ENCODE measurements at regions not wholly inside any gene's neighbourhood (a gene's known extent, or its start where the extent isn't known, plus 50 kb on each side); places are given as distances from the start of the nearest gene placed in this dataset.

DNA sequence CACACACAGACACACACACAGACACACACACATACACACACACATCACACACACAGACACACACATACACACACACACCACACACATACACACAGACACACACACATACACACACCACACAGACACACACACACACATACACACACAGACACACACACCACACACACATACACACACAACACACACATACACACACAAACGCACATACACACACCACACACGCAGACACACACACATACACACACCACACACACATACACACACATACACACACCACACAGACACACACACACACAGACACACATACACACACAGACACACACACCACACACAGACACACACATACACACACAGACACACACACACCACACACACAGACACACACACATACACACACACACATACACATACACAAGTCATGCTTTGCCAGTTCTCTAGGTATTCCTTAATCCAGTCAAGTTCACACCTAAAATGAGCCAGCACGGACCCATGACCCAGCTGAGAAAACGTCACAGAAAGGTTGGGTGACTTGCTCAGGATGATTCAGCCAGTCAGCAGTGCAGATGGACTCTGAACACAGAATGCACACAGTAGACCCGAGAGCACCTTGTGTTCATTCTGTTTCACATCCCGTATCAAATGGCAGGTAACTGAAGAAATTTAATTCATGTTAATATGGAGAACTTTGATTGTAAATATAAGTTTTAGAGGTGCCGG is 746.4 kb downstream of the MTRR start:
- Histone ChIP-seq H3K36me3 (no peaks in the 10 kb centered on the region), H3K9me3 (no peaks in the 10 kb centered on the region), H3K27me3 (no peaks in the 10 kb centered on the region), H3K27ac (no peak overlapping the region), H3K4me1 (no peaks in the 10 kb centered on the region), H3K4me3 (no peak overlapping the region)
- DNase-seq, result no peak
- no peak for TF ChIP-seq POLR2A (IDR thresholded peaks at IDR 0.05)
- TF ChIP-seq, protein P1, sequence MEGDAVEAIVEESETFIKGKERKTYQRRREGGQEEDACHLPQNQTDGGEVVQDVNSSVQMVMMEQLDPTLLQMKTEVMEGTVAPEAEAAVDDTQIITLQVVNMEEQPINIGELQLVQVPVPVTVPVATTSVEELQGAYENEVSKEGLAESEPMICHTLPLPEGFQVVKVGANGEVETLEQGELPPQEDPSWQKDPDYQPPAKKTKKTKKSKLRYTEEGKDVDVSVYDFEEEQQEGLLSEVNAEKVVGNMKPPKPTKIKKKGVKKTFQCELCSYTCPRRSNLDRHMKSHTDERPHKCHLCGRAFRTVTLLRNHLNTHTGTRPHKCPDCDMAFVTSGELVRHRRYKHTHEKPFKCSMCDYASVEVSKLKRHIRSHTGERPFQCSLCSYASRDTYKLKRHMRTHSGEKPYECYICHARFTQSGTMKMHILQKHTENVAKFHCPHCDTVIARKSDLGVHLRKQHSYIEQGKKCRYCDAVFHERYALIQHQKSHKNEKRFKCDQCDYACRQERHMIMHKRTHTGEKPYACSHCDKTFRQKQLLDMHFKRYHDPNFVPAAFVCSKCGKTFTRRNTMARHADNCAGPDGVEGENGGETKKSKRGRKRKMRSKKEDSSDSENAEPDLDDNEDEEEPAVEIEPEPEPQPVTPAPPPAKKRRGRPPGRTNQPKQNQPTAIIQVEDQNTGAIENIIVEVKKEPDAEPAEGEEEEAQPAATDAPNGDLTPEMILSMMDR (IDR thresholded peaks at IDR 0.05), result no peak
- no peak for TF ChIP-seq POLR2AphosphoS5 (IDR thresholded peaks at IDR 0.05)
- WGBS, 2 donors, result 83 to 85% methylated on average over 7 of the region's 7 CpGs
- intact Hi-C loops (cut with DNase I), result no loop called here

DNA sequence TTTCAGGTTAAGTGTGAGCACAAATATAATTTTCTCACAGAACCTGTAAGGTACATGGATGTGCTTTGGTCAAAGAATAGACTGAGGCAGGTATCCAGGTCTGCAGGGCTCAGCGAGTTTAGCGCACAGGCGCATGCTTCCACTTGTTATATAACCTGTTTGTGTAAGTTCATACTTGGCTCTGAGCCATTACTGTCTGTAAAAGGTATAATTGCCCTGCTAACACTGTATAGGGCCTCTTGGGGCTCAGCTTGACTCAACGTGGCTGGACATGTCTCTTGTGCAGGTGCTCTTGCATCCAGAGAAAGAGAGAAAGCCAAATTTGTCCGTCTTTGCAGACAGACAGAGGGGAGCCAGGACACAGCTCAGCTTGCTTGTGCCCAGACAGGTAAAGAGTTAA is 759.6 kb downstream of the MTRR start:
- Histone ChIP-seq H3K27me3 (no peaks in the 10 kb centered on the region), H3K36me3 (no peaks in the 10 kb centered on the region), H3K9me3 (no peaks in the 10 kb centered on the region), H3K4me3 (no peak overlapping the region), H3K4me1 (no peaks in the 10 kb centered on the region), H3K27ac (no peak overlapping the region)
- WGBS, 2 donors, result 50 to 76% methylated on average over 5 of the region's 5 CpGs
- no peak for TF ChIP-seq POLR2A (IDR thresholded peaks at IDR 0.05)
- TF ChIP-seq POLR2AphosphoS5 (IDR thresholded peaks at IDR 0.05), result no peak
- TF ChIP-seq, protein P1 (IDR thresholded peaks at IDR 0.05), result no peak
- no peak for TF ChIP-seq EP300 (IDR thresholded peaks at IDR 0.05)
- intact Hi-C loops (cut with DNase I), result no loop called here
- no peak for DNase-seq

DNA sequence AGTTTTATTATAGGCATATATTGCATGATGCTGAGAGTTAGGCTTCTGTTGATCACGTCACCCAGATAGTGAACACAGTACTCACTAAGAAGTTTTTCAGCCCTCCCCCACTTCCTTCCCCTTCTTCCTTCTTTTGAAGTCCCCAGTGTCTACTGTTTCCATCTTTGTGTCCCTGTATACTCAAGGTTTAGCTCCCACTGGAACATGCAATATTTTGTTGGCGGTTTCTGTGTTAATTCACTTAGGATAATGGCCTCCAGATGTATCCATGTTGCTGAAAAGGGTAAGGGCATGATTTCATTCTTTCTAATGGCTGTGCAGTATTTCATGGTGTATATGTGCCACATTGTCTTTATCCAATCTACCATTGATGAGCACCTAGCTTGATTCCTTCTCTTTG is 764.3 kb downstream of the MTRR start:
- H3K36me3 ChIP-seq, result no peaks in the 10 kb centered on the region
- H3K4me1 ChIP-seq, result no peaks in the 10 kb centered on the region
- no peak overlapping the region for H3K4me3 ChIP-seq
- peaks cover 0 to 3% (median 0%) of the 10 kb centered on the region in 4 donors for H3K9me3 ChIP-seq
- intact Hi-C loops (cut with DNase I), result no loop called here
- H3K27ac ChIP-seq, result no peak overlapping the region
- no peak for DNase-seq
- H3K27me3 ChIP-seq, result no peaks in the 10 kb centered on the region
- TF ChIP-seq EP300 (IDR thresholded peaks at IDR 0.05) (no peak), POLR2AphosphoS5 (IDR thresholded peaks at IDR 0.05) (no peak), POLR2A (IDR thresholded peaks at IDR 0.05) (no peak)
- TF ChIP-seq, protein P1 (IDR thresholded peaks at IDR 0.05), result no peak
- 73 to 88% methylated on average over 2 of the region's 2 CpGs for WGBS, 2 donors

DNA sequence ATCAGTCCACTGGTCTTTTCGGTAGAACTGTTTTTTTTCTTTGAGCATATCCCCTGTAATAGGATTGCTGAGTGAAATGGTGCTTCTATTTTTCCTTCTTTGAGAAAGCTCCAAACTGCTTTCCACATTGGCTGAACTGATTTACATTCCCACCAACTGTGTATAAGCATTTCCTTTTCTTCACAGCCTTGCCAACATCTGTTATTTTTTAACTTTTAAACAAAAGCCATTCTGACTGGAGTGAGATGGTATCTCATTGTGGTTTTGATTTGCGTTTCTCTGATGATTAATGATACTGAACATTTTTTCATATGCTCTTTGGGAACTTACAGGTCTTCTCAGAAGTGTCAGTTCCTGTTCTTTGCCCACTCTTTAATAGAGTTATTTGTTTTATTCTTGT is 764.7 kb downstream of the MTRR start:
- peaks cover 0 to 3% (median 0%) of the 10 kb centered on the region in 4 donors for H3K9me3 ChIP-seq

More for the DNA sequence above, 764.7 kb downstream of the MTRR start:
- WGBS, 2 donors, result 17 to 19% methylated on average over 2 of the region's 2 CpGs
- no peak for DNase-seq
- no peak overlapping the region for H3K27ac ChIP-seq
- no peak overlapping the region for H3K4me3 ChIP-seq
- no peaks in the 10 kb centered on the region for H3K27me3 ChIP-seq
- H3K36me3 ChIP-seq, result no peaks in the 10 kb centered on the region
- no peaks in the 10 kb centered on the region for H3K4me1 ChIP-seq
- intact Hi-C loops (cut with DNase I), result no loop called here
- TF ChIP-seq POLR2AphosphoS5 (IDR thresholded peaks at IDR 0.05) (no peak), POLR2A (IDR thresholded peaks at IDR 0.05) (no peak), EP300 (IDR thresholded peaks at IDR 0.05) (no peak)
- TF ChIP-seq, protein P1 (IDR thresholded peaks at IDR 0.05), result no peak
